OCI-LY7 (cell line): ENCODE measurements at regions not wholly inside any gene's neighbourhood (a gene's known extent, or its start where the extent isn't known, plus 50 kb on each side); places are given as distances from the start of the nearest gene placed in this dataset.
"Not testable (repeated sequence)": the region's sequence is repeated elsewhere in the genome, so short reads cannot be mapped to it uniquely, and the experiment has no call there.

ENCODE experiments used
- BruUV-seq: library from RNA; stranded (reverse); fragments of 400-500 nt; replicated peaks from 2 replicates; lab custom pipeline; 2021; lab: Mats Ljungman, UMichigan
- CTCF ChIA-PET: fragments of 300-600 bp; sonication (Branson Sonifier 250); formaldehyde crosslinking; loops from one replicate; lab custom pipeline; 2022; ENCODE audit warnings: antibody characterized with exemption; ENCODE audit not compliant: unreplicated experiment; lab: Charles Lee
- POLR2A ChIA-PET: fragments of 300-600 bp; sonication (Branson Sonifier 250); formaldehyde crosslinking; loops from one replicate; lab custom pipeline; 2022; ENCODE audit warnings: antibody characterized with exemption; lab: Charles Lee
- DNase-seq: peaks from one replicate; pipeline ENCODE4 v3.0.0-alpha.2; 2015; ENCODE audit warnings: low spot score
- H2AFZ ChIP-seq: fragments of 200-600 bp; sonication (generic), shearing (Covaris generic); 2 replicates; pipeline ENCODE4 v1.6.1; 2014; ENCODE audit warnings: mild to moderate bottlenecking, antibody characterized with exemption, low read length, moderate library complexity
- H3K27ac ChIP-seq: fragments of 200-600 bp; sonication (generic); 2 replicates; pipeline ENCODE4 v1.5.1; 2014; ENCODE audit warnings: mixed run types, low read depth, mild to moderate bottlenecking, moderate library complexity, low read length, inconsistent platforms; ENCODE audit not compliant: poor library complexity, severe bottlenecking
- H3K36me3 ChIP-seq: fragments of 200-600 bp; sonication (generic); 2 replicates; pipeline ENCODE4 v1.6.1; 2014; ENCODE audit warnings: mild to moderate bottlenecking, antibody characterized with exemption, low read length, moderate library complexity, mixed read lengths; ENCODE audit not compliant: insufficient read depth
- H3K4me1 ChIP-seq: fragments of 200-600 bp; sonication (generic); 2 replicates; pipeline ENCODE4 v1.5.1; 2014; ENCODE audit warnings: mild to moderate bottlenecking, low read length; ENCODE audit not compliant: insufficient read depth, poor library complexity, severe bottlenecking
- H3K4me2 ChIP-seq: fragments of 200-600 bp; sonication (generic); 2 replicates; pipeline ENCODE4 v1.6.1; 2014; ENCODE audit warnings: mild to moderate bottlenecking, low read length
- H3K4me3 ChIP-seq: fragments of 200-600 bp; sonication (generic); 2 replicates; pipeline ENCODE4 v1.5.1; 2014; ENCODE audit warnings: mild to moderate bottlenecking, low read depth, low read length; ENCODE audit not compliant: poor library complexity, severe bottlenecking
- H3K79me2 ChIP-seq: fragments of 200-600 bp; sonication (generic); 2 replicates; pipeline ENCODE4 v1.6.1; 2016; ENCODE audit warnings: low read depth, mild to moderate bottlenecking, low read length, moderate library complexity, mixed read lengths; ENCODE audit not compliant: insufficient read depth
- H3K9me2 ChIP-seq: fragments of 200-600 bp; sonication (generic); 2 replicates; pipeline ENCODE4 v1.6.1; 2016; ENCODE audit warnings: mild to moderate bottlenecking, low read length, mixed read lengths; ENCODE audit not compliant: insufficient read depth
- H3K9me3 ChIP-seq: fragments of 200-600 bp; sonication (generic); 2 replicates; pipeline ENCODE4 v1.6.1; 2014; ENCODE audit warnings: mild to moderate bottlenecking, mixed run types, low read length, mixed read lengths
- H4K20me1 ChIP-seq: fragments of 200-600 bp; sonication (generic); 2 replicates; pipeline ENCODE4 v1.6.1; 2014; ENCODE audit warnings: mild to moderate bottlenecking, antibody characterized with exemption, low read length, moderate library complexity, mixed read lengths; ENCODE audit not compliant: insufficient read depth
- EZH2phosphoT487 ChIP-seq: fragments of 200-600 bp; sonication (generic); IDR thresholded peaks from 2 replicates; pipeline ENCODE4 v1.6.1; 2018; ENCODE audit warnings: low read depth, borderline replicate concordance, mild to moderate bottlenecking, mixed run types, antibody characterized with exemption, low read length, moderate library complexity, mixed read lengths
- intact Hi-C: fragments of 100-400 bp; cut with micrococcal nuclease; formaldehyde crosslinking; loops from one replicate; pipeline ENCODE4 v1.10.0; 2022; ENCODE audit not compliant: unreplicated experiment
- TF ChIP-seq, protein P1 (sequence below): fragments of 200-600 bp; sonication (generic); conservative IDR thresholded peaks from 2 replicates; pipeline ENCODE4 v1.5.1; 2014; ENCODE audit warnings: mild to moderate bottlenecking, antibody characterized with exemption, low read length, moderate library complexity, mixed read lengths

GRCh38 chr10:42380926-42381547, 257.3 kb downstream of the ZNF33B start:
- CTCF ChIA-PET = no interaction called here
- DNase-seq = no peak
- POLR2A ChIA-PET = no interaction called here
- no peak overlapping the region for H2AFZ ChIP-seq
- no peaks in the 10 kb centered on the region for H3K9me2 ChIP-seq
- no TSS peak for BruUV-seq
- H3K4me1 ChIP-seq = no peaks in the 10 kb centered on the region
- no peaks in the 10 kb centered on the region for H4K20me1 ChIP-seq
- TF ChIP-seq EZH2phosphoT487 = no peak
- TF ChIP-seq, protein P1, sequence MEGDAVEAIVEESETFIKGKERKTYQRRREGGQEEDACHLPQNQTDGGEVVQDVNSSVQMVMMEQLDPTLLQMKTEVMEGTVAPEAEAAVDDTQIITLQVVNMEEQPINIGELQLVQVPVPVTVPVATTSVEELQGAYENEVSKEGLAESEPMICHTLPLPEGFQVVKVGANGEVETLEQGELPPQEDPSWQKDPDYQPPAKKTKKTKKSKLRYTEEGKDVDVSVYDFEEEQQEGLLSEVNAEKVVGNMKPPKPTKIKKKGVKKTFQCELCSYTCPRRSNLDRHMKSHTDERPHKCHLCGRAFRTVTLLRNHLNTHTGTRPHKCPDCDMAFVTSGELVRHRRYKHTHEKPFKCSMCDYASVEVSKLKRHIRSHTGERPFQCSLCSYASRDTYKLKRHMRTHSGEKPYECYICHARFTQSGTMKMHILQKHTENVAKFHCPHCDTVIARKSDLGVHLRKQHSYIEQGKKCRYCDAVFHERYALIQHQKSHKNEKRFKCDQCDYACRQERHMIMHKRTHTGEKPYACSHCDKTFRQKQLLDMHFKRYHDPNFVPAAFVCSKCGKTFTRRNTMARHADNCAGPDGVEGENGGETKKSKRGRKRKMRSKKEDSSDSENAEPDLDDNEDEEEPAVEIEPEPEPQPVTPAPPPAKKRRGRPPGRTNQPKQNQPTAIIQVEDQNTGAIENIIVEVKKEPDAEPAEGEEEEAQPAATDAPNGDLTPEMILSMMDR = no peak
- intact Hi-C loops = loop anchor here (10.0 kb wide), 1 partner anchor 294 kb away; no protein-coding TSS in a partner anchor
- H3K79me2 ChIP-seq = no peaks in the 10 kb centered on the region
- H3K4me3 ChIP-seq = no peak overlapping the region
- H3K27ac ChIP-seq = no peak overlapping the region
- no peaks in the 10 kb centered on the region for H3K9me3 ChIP-seq
- H3K36me3 ChIP-seq = no peaks in the 10 kb centered on the region
- no peak overlapping the region for H3K4me2 ChIP-seq

GRCh38 chr10:42367532-42368230, 270.7 kb downstream of the ZNF33B start:
- TF ChIP-seq, protein P1 = no peak
- TF ChIP-seq EZH2phosphoT487 = no peak
- ChIA-PET POLR2A (no interaction called here), CTCF (no interaction called here)
- H3K9me3 ChIP-seq = 0 out of 2 replicates have a peak, but pooled peaks cover 4% of the 10 kb centered on the region
- no TSS peak for BruUV-seq
- no peak overlapping the region for H3K4me2 ChIP-seq
- no peak overlapping the region for H2AFZ ChIP-seq
- no peak overlapping the region for H3K27ac ChIP-seq
- no peak for DNase-seq
- H3K9me2 ChIP-seq = no peaks in the 10 kb centered on the region
- H3K4me1 ChIP-seq = no peaks in the 10 kb centered on the region
- intact Hi-C loops = no loop called here
- no peaks in the 10 kb centered on the region for H4K20me1 ChIP-seq
- H3K79me2 ChIP-seq = no peaks in the 10 kb centered on the region
- H3K36me3 ChIP-seq = no peaks in the 10 kb centered on the region
- no peak overlapping the region for H3K4me3 ChIP-seq

DNA sequence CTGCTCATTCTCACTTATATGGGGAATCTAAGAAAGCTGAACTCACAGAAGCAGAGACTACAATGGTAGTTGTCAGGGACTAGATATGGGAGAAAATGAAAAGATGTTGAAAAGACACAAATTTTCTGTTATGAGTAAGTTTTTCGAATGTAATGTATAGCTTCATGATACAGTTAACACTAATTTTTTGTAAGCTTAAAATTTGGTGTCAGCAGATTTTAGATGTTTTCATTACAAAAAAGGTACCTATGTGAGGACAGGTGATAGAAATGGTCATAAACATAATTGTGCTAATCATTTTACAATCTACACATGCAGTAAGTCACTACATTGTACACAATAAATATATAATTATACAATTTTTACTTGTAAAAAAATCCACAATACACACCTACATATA, 286.6 kb downstream of the ZNF33B start:
- no peaks in the 10 kb centered on the region for H3K9me2 ChIP-seq
- DNase-seq = no peak
- TF ChIP-seq, protein P1 = no peak
- TF ChIP-seq EZH2phosphoT487 = no peak
- ChIA-PET CTCF (no interaction called here), POLR2A (no interaction called here)
- no peaks in the 10 kb centered on the region for H4K20me1 ChIP-seq
- H3K9me3 ChIP-seq = no peaks in the 10 kb centered on the region
- no peak overlapping the region for H3K27ac ChIP-seq
- intact Hi-C loops = no loop called here
- H3K4me2 ChIP-seq = no peak overlapping the region
- no peaks in the 10 kb centered on the region for H3K79me2 ChIP-seq
- no TSS peak for BruUV-seq
- no peak overlapping the region for H3K4me3 ChIP-seq
- no peak overlapping the region for H2AFZ ChIP-seq
- H3K4me1 ChIP-seq = no peaks in the 10 kb centered on the region
- H3K36me3 ChIP-seq = no peaks in the 10 kb centered on the region

- H3K4me2 ChIP-seq, H2AFZ ChIP-seq, intact Hi-C loops, H3K4me3 ChIP-seq, H3K4me1 ChIP-seq, POLR2A ChIA-PET, CTCF ChIA-PET, H3K27ac ChIP-seq, H3K36me3 ChIP-seq, DNase-seq, H4K20me1 ChIP-seq, H3K79me2 ChIP-seq, H3K9me2 ChIP-seq, BruUV-seq: not testable (repeated sequence)
- H3K9me3 ChIP-seq = peaks cover 16% of the 10 kb centered on the region
Observed at GRCh38 chr10:42336593-42337337, 301.6 kb downstream of the ZNF33B start.
